Natural killer cell (primary cell): ENCODE measurements at regions not wholly inside any gene's neighbourhood (a gene's known extent, or its start where the extent isn't known, plus 50 kb on each side); places are given as distances from the start of the nearest gene placed in this dataset.

Experiments
- ATAC-seq, 3 donors: fragments of 150-1000 bp in 2 of 3; fragments of 200-7000 bp in 1 of 3; cut with Tn5 transposase; 1 replicate in 1 of 3; 2 replicates in 2 of 3; pipeline ENCODE4 v1.10.0; 2021; ENCODE audit warnings: mild to moderate bottlenecking in 2 of 3, moderate library complexity in 2 of 3
- DNase-seq, 2 donors: peaks; one replicate each; pipeline versions ENCODE4 v3.0.0 to v3.0.0-alpha.2; 2013 to 2021; ENCODE audit warnings: mixed read lengths in 1 of 2
- H3K27ac ChIP-seq: one replicate; pipeline ENCODE4 v1.5.1; 2013; ENCODE audit warnings: mild to moderate bottlenecking, low read length
- H3K27me3 ChIP-seq: one replicate; pipeline ENCODE4 v1.6.1; 2013; ENCODE audit warnings: low read length; ENCODE audit not compliant: control insufficient read depth, insufficient read depth
- H3K36me3 ChIP-seq: one replicate; pipeline ENCODE4 v1.6.1; 2013; ENCODE audit warnings: low read length; ENCODE audit not compliant: control insufficient read depth, insufficient read depth
- H3K4me1 ChIP-seq: one replicate; pipeline ENCODE4 v1.6.1; 2013; ENCODE audit warnings: low read length; ENCODE audit not compliant: control insufficient read depth, insufficient read depth
- H3K4me3 ChIP-seq: one replicate; pipeline ENCODE4 v1.5.1; 2013; ENCODE audit warnings: low read length
- H3K9me3 ChIP-seq: one replicate; pipeline ENCODE4 v1.6.1; 2013; ENCODE audit warnings: low read length; ENCODE audit not compliant: control insufficient read depth, insufficient read depth
- H3K27ac Mint-ChIP-seq, 2 donors: one replicate each; pipeline ENCODE4 v1.8.0; 2022; ENCODE audit warnings: mild to moderate bottlenecking in 2 of 2, mixed read lengths in 2 of 2, moderate library complexity in 1 of 2
- H3K27me3 Mint-ChIP-seq, 2 donors: one replicate each; pipeline ENCODE4 v1.8.0; 2022; ENCODE audit warnings: low read depth in 2 of 2, mixed read lengths in 2 of 2
- H3K36me3 Mint-ChIP-seq: one replicate; pipeline ENCODE4 v1.8.0; 2022; ENCODE audit warnings: mixed read lengths
- H3K4me1 Mint-ChIP-seq, 2 donors: one replicate each; pipeline ENCODE4 v1.8.0; 2022; ENCODE audit warnings: mixed read lengths in 2 of 2
- H3K4me3 Mint-ChIP-seq: one replicate; pipeline ENCODE4 v1.8.0; 2022; ENCODE audit warnings: mild to moderate bottlenecking, moderate library complexity, mixed read lengths
- H3K9me3 Mint-ChIP-seq, 2 donors: one replicate each; pipeline ENCODE4 v1.8.0; 2022; ENCODE audit warnings: mixed read lengths in 2 of 2
- CTCF ChIP-seq: fragments of 200-600 bp; IDR thresholded peaks from one replicate; pipeline ENCODE4 v1.8.0; 2022; ENCODE audit warnings: antibody characterized with exemption
- WGBS: methylation state at CpG from one replicate; pipeline ENCODE4 v1.1.7; 2013; ENCODE audit warnings: missing lambda C conversion rate; ENCODE audit not compliant: insufficient coverage; 5-methylcytosine and 5-hydroxymethylcytosine counted together
- intact Hi-C: fragments of 100-400 bp; cut with micrococcal nuclease; formaldehyde crosslinking; loops from one replicate; pipeline ENCODE4 v1.14.2; 2022

DNA sequence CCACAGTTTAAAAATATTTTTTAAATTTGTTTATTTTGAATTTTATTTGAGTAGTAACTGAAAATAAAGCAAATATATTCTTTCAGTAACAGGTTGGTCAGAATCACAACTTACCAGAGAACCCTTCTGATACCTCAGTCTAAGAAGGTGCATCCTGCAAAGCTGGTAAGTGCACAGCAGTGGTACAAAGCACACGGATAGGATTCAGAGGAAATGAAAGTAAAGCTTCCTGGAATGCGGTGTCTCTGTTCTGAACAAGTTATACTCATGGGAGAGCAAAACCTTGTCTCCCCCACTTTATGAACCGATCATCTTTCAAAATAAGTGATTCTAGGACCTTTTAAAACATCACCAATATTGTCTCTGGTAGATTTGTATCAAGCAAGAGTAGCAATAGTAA is 398.3 kb downstream of the TMX3 start:
- Mint-ChIP-seq H3K9me3 (peaks cover 7 to 13% of the 10 kb centered on the region in 2 donors), H3K4me3 (no peak overlapping the region), H3K27me3 (no peaks in the 10 kb centered on the region), H3K36me3 (no peaks in the 10 kb centered on the region), H3K4me1 (no peaks in the 10 kb centered on the region), H3K27ac (no peak overlapping the region)
- Histone ChIP-seq H3K36me3 (no peaks in the 10 kb centered on the region), H3K9me3 (no peaks in the 10 kb centered on the region), H3K4me1 (no peaks in the 10 kb centered on the region), H3K27me3 (no peaks in the 10 kb centered on the region), H3K27ac (no peak overlapping the region), H3K4me3 (no peak overlapping the region)
- no peak for ATAC-seq
- TF ChIP-seq CTCF, result no peak
- DNase-seq, result no peak
- intact Hi-C loops, result no loop called here
- WGBS, result 78% methylated on average over 2 of the region's 3 CpGs

DNA sequence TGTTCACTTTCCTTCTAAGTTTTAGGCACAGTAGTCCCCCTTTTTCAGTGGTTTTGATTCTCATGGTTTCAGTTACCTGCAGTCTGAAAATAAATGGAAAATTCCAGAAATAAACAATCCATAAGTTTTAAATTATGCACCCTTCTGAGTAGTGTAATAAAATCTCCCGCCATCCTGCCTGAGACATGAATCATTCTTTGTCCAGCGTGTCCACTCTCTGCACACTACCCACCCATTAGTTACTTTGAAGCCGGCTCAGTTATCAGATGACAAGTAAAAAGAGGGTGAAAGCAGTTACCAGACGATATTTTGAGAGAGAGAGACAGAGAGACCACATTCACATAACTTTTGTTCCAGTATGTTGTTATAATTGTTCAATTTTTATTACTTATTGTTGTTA is 400.5 kb downstream of the TMX3 start:
- H3K36me3 Mint-ChIP-seq, result no peaks in the 10 kb centered on the region
- intact Hi-C loops, result no loop called here
- 95% methylated on average over 2 of the region's 4 CpGs for WGBS

GRCh38 chr18:68301441-68301840 is 413.5 kb downstream of the TMX3 start:
- Histone ChIP-seq H3K4me1 (no peaks in the 10 kb centered on the region), H3K36me3 (no peaks in the 10 kb centered on the region), H3K27ac (no peak overlapping the region), H3K4me3 (no peak overlapping the region), H3K27me3 (no peaks in the 10 kb centered on the region), H3K9me3 (peaks cover 3% of the 10 kb centered on the region)
- H3K36me3 Mint-ChIP-seq, result no peaks in the 10 kb centered on the region
- no peak for TF ChIP-seq CTCF
- intact Hi-C loops, result no loop called here
- peaks cover 7 to 10% of the 10 kb centered on the region in 2 donors for H3K9me3 Mint-ChIP-seq
- H3K27me3 Mint-ChIP-seq, result no peaks in the 10 kb centered on the region
- no peak for ATAC-seq
- no peak overlapping the region for H3K27ac Mint-ChIP-seq
- H3K4me3 Mint-ChIP-seq, result no peak overlapping the region
- 67% methylated on average over 3 of the region's 3 CpGs for WGBS
- DNase-seq, result no peak
- H3K4me1 Mint-ChIP-seq, result no peaks in the 10 kb centered on the region

More for the DNA sequence above, 400.5 kb downstream of the TMX3 start:
- Mint-ChIP-seq H3K4me3 (no peak overlapping the region), H3K9me3 (peaks cover 7 to 17% of the 10 kb centered on the region in 2 donors), H3K4me1 (no peaks in the 10 kb centered on the region), H3K27ac (no peak overlapping the region), H3K27me3 (no peaks in the 10 kb centered on the region)
- no peak for ATAC-seq
- no peaks in the 10 kb centered on the region for H3K27me3 ChIP-seq
- H3K9me3 ChIP-seq, result no peaks in the 10 kb centered on the region
- H3K27ac ChIP-seq, result no peak overlapping the region
- DNase-seq, result no peak
- H3K4me1 ChIP-seq, result no peaks in the 10 kb centered on the region
- no peak for TF ChIP-seq CTCF
- no peaks in the 10 kb centered on the region for H3K36me3 ChIP-seq
- no peak overlapping the region for H3K4me3 ChIP-seq

DNA sequence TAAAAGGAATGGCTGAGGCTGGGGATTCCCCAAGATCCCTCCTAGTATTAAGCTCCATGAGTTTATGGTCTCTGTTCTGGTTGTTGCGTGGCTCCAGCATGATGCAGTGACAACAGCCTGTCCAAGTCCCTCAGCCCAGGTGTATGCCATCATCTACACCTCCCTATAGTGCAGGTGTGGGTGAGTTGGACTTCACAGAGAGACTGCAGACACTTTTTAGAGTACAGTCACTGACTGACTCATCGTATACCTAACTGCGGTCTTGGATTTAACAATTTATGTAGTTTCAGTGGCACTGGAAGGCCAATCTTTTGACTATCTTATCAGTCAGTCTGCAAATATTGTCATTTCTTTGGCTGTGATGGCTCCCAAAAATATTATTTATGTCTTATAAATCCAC is 415.0 kb downstream of the TMX3 start:
- Histone ChIP-seq H3K27ac (no peak overlapping the region), H3K4me3 (no peak overlapping the region), H3K27me3 (no peaks in the 10 kb centered on the region), H3K36me3 (no peaks in the 10 kb centered on the region), H3K4me1 (no peaks in the 10 kb centered on the region), H3K9me3 (peaks cover 6% of the 10 kb centered on the region)
- TF ChIP-seq CTCF, result no peak
- Mint-ChIP-seq H3K36me3 (no peaks in the 10 kb centered on the region), H3K4me1 (no peaks in the 10 kb centered on the region), H3K27me3 (no peaks in the 10 kb centered on the region), H3K27ac (no peak overlapping the region), H3K4me3 (no peak overlapping the region), H3K9me3 (peaks cover 8 to 14% of the 10 kb centered on the region in 2 donors)
- ATAC-seq, result no peak
- intact Hi-C loops, result no loop called here
- 84% methylated on average over 3 of the region's 3 CpGs for WGBS
- no peak for DNase-seq
